ENCODE measurements at regions not wholly inside any gene's neighbourhood (a gene's known extent, or its start where the extent isn't known, plus 50 kb on each side); places are given as distances from the start of the nearest gene placed in this dataset.

- H3K27me3 ChIP-seq: no peaks in the 10 kb centered on the region
- intact Hi-C loops (cut with DNase I; ENCODE audit: low total_unique reads): no loop called here
- H3K9me3 ChIP-seq: no peaks in the 10 kb centered on the region
- no peak for DNase-seq (ENCODE audit: low spot score in 2 of 2)
- TF ChIP-seq POLR2A (IDR thresholded peaks at IDR 0.05): no peak
- no peaks in the 10 kb centered on the region for H3K4me1 ChIP-seq
- no peak overlapping the region for H3K4me3 ChIP-seq
- H3K36me3 ChIP-seq: no peaks in the 10 kb centered on the region
- no peak overlapping the region for H3K27ac ChIP-seq
These were observed 267.7 kb upstream of the ARID1B start for GRCh38 chr6:156509496-156509895.

DNA sequence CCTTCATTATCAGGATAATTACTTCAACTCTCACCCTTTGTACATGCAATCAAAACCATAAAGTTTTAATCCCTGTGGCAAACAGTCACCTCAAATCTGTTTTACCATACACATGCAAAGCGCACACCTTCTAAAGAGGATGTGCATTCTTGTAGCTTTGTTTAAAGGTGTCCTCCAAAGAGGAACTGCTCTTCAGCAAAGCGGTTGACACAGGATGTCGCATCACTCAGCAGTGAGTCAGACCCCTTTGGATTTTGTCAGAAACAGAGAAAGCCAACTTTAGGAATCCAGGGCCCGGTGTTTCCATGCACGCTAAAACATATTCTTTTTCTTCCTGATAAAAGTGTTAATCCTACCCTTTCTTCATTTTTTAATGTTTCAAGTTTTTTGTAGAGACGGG is 268.3 kb upstream of the ARID1B start:
- intact Hi-C loops (cut with DNase I; ENCODE audit: low total_unique reads): no loop called here
- Histone ChIP-seq H3K27ac (no peak overlapping the region), H3K4me3 (no peak overlapping the region), H3K36me3 (no peaks in the 10 kb centered on the region), H3K4me1 (no peaks in the 10 kb centered on the region), H3K9me3 (no peaks in the 10 kb centered on the region), H3K27me3 (no peaks in the 10 kb centered on the region)
- no peak for TF ChIP-seq POLR2A (IDR thresholded peaks at IDR 0.05)
- TF ChIP-seq POLR2AphosphoS5 (IDR thresholded peaks at IDR 0.05): no peak
- TF ChIP-seq, protein P1, sequence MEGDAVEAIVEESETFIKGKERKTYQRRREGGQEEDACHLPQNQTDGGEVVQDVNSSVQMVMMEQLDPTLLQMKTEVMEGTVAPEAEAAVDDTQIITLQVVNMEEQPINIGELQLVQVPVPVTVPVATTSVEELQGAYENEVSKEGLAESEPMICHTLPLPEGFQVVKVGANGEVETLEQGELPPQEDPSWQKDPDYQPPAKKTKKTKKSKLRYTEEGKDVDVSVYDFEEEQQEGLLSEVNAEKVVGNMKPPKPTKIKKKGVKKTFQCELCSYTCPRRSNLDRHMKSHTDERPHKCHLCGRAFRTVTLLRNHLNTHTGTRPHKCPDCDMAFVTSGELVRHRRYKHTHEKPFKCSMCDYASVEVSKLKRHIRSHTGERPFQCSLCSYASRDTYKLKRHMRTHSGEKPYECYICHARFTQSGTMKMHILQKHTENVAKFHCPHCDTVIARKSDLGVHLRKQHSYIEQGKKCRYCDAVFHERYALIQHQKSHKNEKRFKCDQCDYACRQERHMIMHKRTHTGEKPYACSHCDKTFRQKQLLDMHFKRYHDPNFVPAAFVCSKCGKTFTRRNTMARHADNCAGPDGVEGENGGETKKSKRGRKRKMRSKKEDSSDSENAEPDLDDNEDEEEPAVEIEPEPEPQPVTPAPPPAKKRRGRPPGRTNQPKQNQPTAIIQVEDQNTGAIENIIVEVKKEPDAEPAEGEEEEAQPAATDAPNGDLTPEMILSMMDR (IDR thresholded peaks at IDR 0.05): no peak
- no peak for DNase-seq (ENCODE audit: low spot score in 2 of 2)

- TF ChIP-seq, protein P1 (IDR thresholded peaks at IDR 0.05): no peak
- TF ChIP-seq POLR2AphosphoS5 (IDR thresholded peaks at IDR 0.05): no peak
- no peak for TF ChIP-seq POLR2A (IDR thresholded peaks at IDR 0.05)
- Histone ChIP-seq H3K27me3 (no peaks in the 10 kb centered on the region), H3K27ac (no peak overlapping the region), H3K4me1 (no peaks in the 10 kb centered on the region), H3K36me3 (no peaks in the 10 kb centered on the region), H3K9me3 (no peaks in the 10 kb centered on the region), H3K4me3 (no peak overlapping the region)
- no peak for DNase-seq (ENCODE audit: low spot score in 2 of 2)
- intact Hi-C loops (cut with DNase I; ENCODE audit: low total_unique reads): no loop called here
These were observed 269.1 kb upstream of the ARID1B start for GRCh38 chr6:156508126-156508525.

DNA sequence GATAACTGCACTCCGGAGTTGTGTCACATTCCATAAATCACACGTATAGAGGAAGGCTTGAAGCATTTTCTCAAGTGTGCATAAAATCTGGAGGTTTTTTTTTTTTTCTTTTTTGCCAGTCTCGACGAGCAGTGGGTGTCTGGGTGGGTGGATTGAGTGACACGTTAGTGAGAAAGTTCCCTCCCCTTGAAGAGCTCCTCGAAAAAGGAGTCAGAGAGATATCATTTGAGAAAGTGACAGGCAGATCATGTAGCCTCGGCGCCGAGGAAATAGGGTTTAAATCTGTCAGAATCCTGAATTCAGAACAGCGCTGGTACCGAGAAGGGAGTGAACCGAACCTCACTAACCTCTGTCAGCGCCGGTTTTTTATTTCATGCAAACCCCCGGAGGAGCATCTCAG is 269.5 kb upstream of the ARID1B start:
- Histone ChIP-seq H3K27ac (no peak overlapping the region), H3K9me3 (no peaks in the 10 kb centered on the region), H3K4me3 (no peak overlapping the region), H3K4me1 (no peaks in the 10 kb centered on the region), H3K36me3 (no peaks in the 10 kb centered on the region), H3K27me3 (no peaks in the 10 kb centered on the region)
- intact Hi-C loops (cut with DNase I; ENCODE audit: low total_unique reads): no loop called here
- no peak for DNase-seq (ENCODE audit: low spot score in 2 of 2)
- TF ChIP-seq, protein P1 (IDR thresholded peaks at IDR 0.05): no peak
- TF ChIP-seq POLR2A (IDR thresholded peaks at IDR 0.05) (no peak), POLR2AphosphoS5 (IDR thresholded peaks at IDR 0.05) (no peak)

DNA sequence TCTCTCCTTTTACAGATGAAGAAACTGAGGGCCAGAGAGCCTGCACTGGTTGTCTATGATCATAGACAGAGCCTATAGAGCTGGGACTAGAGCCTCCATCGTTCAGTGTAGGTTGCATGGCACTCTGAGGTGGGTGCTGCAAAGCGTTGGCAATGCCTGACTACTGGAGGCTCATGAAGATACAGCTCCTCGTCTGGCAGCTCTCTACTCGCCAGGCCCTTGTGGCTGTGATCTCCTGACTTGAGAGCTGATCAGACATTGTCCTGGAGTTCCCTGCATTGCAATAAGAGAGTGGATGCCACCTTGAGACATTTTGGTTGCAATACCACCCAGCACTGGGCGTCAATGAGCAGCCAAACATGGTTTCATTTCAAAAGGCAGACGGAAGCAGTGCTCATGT is 270.1 kb upstream of the ARID1B start:
- Histone ChIP-seq H3K4me1 (no peaks in the 10 kb centered on the region), H3K9me3 (no peaks in the 10 kb centered on the region), H3K4me3 (no peak overlapping the region), H3K27ac (no peak overlapping the region), H3K36me3 (no peaks in the 10 kb centered on the region), H3K27me3 (no peaks in the 10 kb centered on the region)
- DNase-seq (ENCODE audit: low spot score in 2 of 2): no peak
- TF ChIP-seq POLR2A (IDR thresholded peaks at IDR 0.05) (no peak), POLR2AphosphoS5 (IDR thresholded peaks at IDR 0.05) (no peak)
- TF ChIP-seq, protein P1 (IDR thresholded peaks at IDR 0.05): no peak
- intact Hi-C loops (cut with DNase I; ENCODE audit: low total_unique reads): no loop called here

- no peaks in the 10 kb centered on the region for H3K4me1 ChIP-seq
- DNase-seq (ENCODE audit: low spot score in 2 of 2): no peak
- TF ChIP-seq, protein P1 (IDR thresholded peaks at IDR 0.05): no peak
- TF ChIP-seq POLR2A (IDR thresholded peaks at IDR 0.05) (no peak), POLR2AphosphoS5 (IDR thresholded peaks at IDR 0.05) (no peak)
- H3K9me3 ChIP-seq: no peaks in the 10 kb centered on the region
- no peak overlapping the region for H3K27ac ChIP-seq
- intact Hi-C loops (cut with DNase I; ENCODE audit: low total_unique reads): no loop called here
- no peaks in the 10 kb centered on the region for H3K27me3 ChIP-seq
- H3K4me3 ChIP-seq: no peak overlapping the region
- H3K36me3 ChIP-seq: no peaks in the 10 kb centered on the region
These were observed 274.1 kb upstream of the ARID1B start for GRCh38 chr6:156502969-156503504.

Data from breast epithelium (tissue), 4 donors.